K562 (cell line): ENCODE measurements at regions not wholly inside any gene's neighbourhood (a gene's known extent, or its start where the extent isn't known, plus 50 kb on each side); places are given as distances from the start of the nearest gene placed in this dataset.

Experiments
- ATAC-seq: fragments of 200-7000 bp; cut with Tn5 transposase; 3 replicates; pipeline ENCODE4 v1.9.1; 2020; ENCODE audit warnings: moderate library complexity
- BruUV-seq: library from RNA; stranded (reverse); fragments of 400-500 nt; replicated peaks from 2 replicates; lab custom pipeline; 2021; lab: Mats Ljungman, UMichigan
- CTCF ChIA-PET: fragments of 300-600 bp; formaldehyde crosslinking; extraction: SDS; loops from one replicate; lab custom pipeline; 2021; ENCODE audit warnings: low intra/inter-chr PET ratio; lab: Yijun Ruan, JAX
- POLR2A ChIA-PET: fragments of 300-600, 350-650 bp; sonication (Branson Sonifier 250); formaldehyde crosslinking; extraction: SDS; loops from one replicate; lab custom pipeline; 2021; ENCODE audit warnings: antibody characterized with exemption, inconsistent platforms; lab: Yijun Ruan, JAX
- DNase-seq, 4 experiments: peaks; one replicate each; pipeline versions ENCODE4 v3.0.0 to v3.0.0-alpha.2; 2011 to 2018; ENCODE audit warnings: low spot score in 3 of 4, mixed read lengths in 3 of 4; ENCODE audit errors: extremely low read depth in 1 of 4
- FAIRE-seq: peaks from 2 replicates; lab custom pipeline; 2011; peaks lifted over from hg19 to GRCh38; lab: Jason Lieb, UNC
- H2AFZ ChIP-seq: 2 replicates; pipeline ENCODE4 v1.6.0; 2011; ENCODE audit warnings: low read depth, low read length, control low read depth, inconsistent platforms
- H3K27ac ChIP-seq: fragments of 200-600 bp; 3 replicates; pipeline ENCODE4 v1.8.0; 2011; ENCODE audit warnings: low read depth, mild to moderate bottlenecking, control low read depth, inconsistent platforms, low read length, moderate library complexity, mixed read lengths; ENCODE audit errors: extremely low read depth
- H3K27me3 ChIP-seq, 2 experiments: fragments of 300-600 bp in 1 of 2; 2 replicates in 1 of 2; 3 replicates in 1 of 2; pipeline versions ENCODE4 v1.6.0 to v1.8.0; 2011; ENCODE audit warnings: inconsistent platforms in 2 of 2, low read length in 2 of 2, mild to moderate bottlenecking in 1 of 2, mixed read lengths in 1 of 2, moderate library complexity in 1 of 2; ENCODE audit not compliant: control insufficient read depth in 2 of 2, insufficient read depth in 2 of 2
- H3K36me3 ChIP-seq: fragments of 300-600 bp; 3 replicates; pipeline ENCODE4 v1.8.0; 2011; ENCODE audit warnings: mild to moderate bottlenecking, low read length, inconsistent platforms; ENCODE audit not compliant: control insufficient read depth, insufficient read depth
- H3K4me1 ChIP-seq, 2 experiments: fragments of 200-600 bp in 1 of 2; replicated peaks in 1 of 2; 2 replicates in 1 of 2; 3 replicates in 1 of 2; pipeline versions ENCODE4 v1.5.1 to v1.8.0; 2011; ENCODE audit warnings: inconsistent platforms in 2 of 2, low read length in 2 of 2, mild to moderate bottlenecking in 1 of 2, mixed read lengths in 1 of 2, moderate library complexity in 1 of 2; ENCODE audit not compliant: control insufficient read depth in 2 of 2, insufficient read depth in 2 of 2
- H3K4me2 ChIP-seq: 2 replicates; pipeline ENCODE4 v1.6.1; 2011; ENCODE audit warnings: low read length, control low read depth, inconsistent platforms, mixed read lengths; ENCODE audit not compliant: insufficient read depth
- H3K4me3 ChIP-seq: fragments of 200-600 bp; sonication (generic), shearing (Covaris generic); 2 replicates; pipeline ENCODE4 v1.5.1; 2016; ENCODE audit warnings: control low read depth, inconsistent platforms
- H3K79me2 ChIP-seq: fragments of 200-600 bp; 3 replicates; pipeline ENCODE4 v1.8.0; 2011; ENCODE audit warnings: low read length, inconsistent platforms; ENCODE audit not compliant: control insufficient read depth, insufficient read depth
- H3K9ac ChIP-seq, 2 experiments: 2 replicates each; pipeline versions ENCODE4 v1.6.0 to v1.6.1; 2011; ENCODE audit warnings: low read depth in 2 of 2, low read length in 2 of 2, control low read depth in 1 of 2, inconsistent platforms in 1 of 2, mild to moderate bottlenecking in 1 of 2, mixed read lengths in 1 of 2; ENCODE audit not compliant: insufficient read depth in 1 of 2
- H3K9me1 ChIP-seq: one replicate; pipeline ENCODE4 v1.6.0; 2011; ENCODE audit warnings: inconsistent platforms, mild to moderate bottlenecking, low read length, moderate library complexity; ENCODE audit not compliant: control insufficient read depth, insufficient read depth
- H3K9me3 ChIP-seq: replicated peaks from 2 replicates; pipeline ENCODE4 v1.5.1; 2011; ENCODE audit warnings: low read depth, low read length, inconsistent platforms; ENCODE audit not compliant: control insufficient read depth, insufficient read depth
- H4K20me1 ChIP-seq: replicated peaks from 2 replicates; pipeline ENCODE4 v1.6.1; 2011; ENCODE audit warnings: low read length, inconsistent platforms, mixed read lengths; ENCODE audit not compliant: control insufficient read depth, insufficient read depth
- HNRNPUL1 ChIP-seq: fragments of 200-400 bp; formaldehyde crosslinking; IDR thresholded peaks from 2 replicates; pipeline ENCODE4 v1.6.1; 2017; ENCODE audit warnings: low read length
- SIN3B ChIP-seq: fragments of 450-650 bp; IDR thresholded peaks from 2 replicates; pipeline ENCODE4 v1.6.1; 2017; ENCODE audit warnings: low read depth, mild to moderate bottlenecking, moderate library complexity
- ZNF445 ChIP-seq: fragments of 250-450 bp; sonication (Bioruptor Pico); IDR thresholded peaks from 2 replicates; pipeline ENCODE4 v1.4.0; 2020; ENCODE audit warnings: low read depth, mild to moderate bottlenecking, moderate library complexity
- ZNF77 ChIP-seq: fragments of 250-450 bp; sonication (Bioruptor Pico); IDR thresholded peaks from 2 replicates; pipeline ENCODE4 v1.5.0; 2020
- WGBS: fragments of 100-300 bp; shearing (Covaris generic); methylation state at CpG from one replicate; pipeline ENCODE4 v1.1.6; 2016; ENCODE audit warnings: low coverage, mixed read lengths; ENCODE audit not compliant: insufficient coverage; ENCODE audit errors: missing lambda C conversion rate; 5-methylcytosine and 5-hydroxymethylcytosine counted together
- in situ Hi-C: fragments of 300-500 bp; cut with MboI; formaldehyde crosslinking; loops from 4 replicates; pipeline ENCODE4 v1.15.0; 2018; ENCODE audit warnings: inconsistent platforms, mixed read lengths
- intact Hi-C: fragments of 100-400 bp; cut with micrococcal nuclease; formaldehyde crosslinking; loops from 2 replicates; pipeline ENCODE4 v1.14.2; 2022
- TF ChIP-seq, protein P1 (sequence below): sonication (generic); formaldehyde crosslinking; IDR thresholded peaks from 2 replicates; pipeline ENCODE4 v1.8.0; 2022; ENCODE audit warnings: missing genetic modification reagents, mild to moderate bottlenecking, borderline replicate concordance
- TF ChIP-seq, protein P2 (sequence below): fragments of 250-450 bp; sonication (Bioruptor Pico); IDR thresholded peaks from 2 replicates; pipeline ENCODE4 v1.9.0; 2021; ENCODE audit warnings: mild to moderate bottlenecking, inconsistent platforms

DNA sequence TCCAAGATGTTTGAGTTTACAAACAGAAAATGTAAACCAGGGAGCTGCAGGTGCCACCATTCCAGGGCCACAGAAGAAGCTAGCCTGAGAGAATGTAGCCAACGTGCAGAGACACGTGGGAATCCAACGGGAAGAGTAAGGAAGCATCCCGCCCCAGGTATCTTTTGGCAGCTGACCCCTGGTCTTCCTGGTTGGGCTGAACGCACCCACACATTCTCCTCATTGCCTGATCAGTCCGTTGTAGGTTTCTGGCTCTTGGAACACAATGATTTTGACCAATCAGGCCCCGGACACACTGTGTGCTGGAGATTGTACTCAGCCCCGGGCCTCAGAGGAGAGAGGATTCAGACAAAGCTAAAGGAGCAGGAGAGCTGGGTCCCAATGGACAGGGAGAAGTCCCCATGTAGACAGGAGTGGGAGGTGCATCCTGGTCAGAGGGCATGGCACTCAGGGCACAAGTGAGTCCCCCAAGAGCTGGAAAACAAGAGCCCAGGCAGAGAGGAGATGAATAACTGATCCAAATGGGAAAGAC is 102.3 kb downstream of the TPRA1 start:
- CTCF ChIA-PET: no interaction called here
- ATAC-seq: no peak
- WGBS: 0% methylated on average over 7 of the region's 8 CpGs
- Histone ChIP-seq H3K27me3 (peaks cover 0 to 15% of the 10 kb centered on the region in 2 experiments; a peak in 2 of 5 replicates), H3K4me1 (no peaks in the 10 kb centered on the region), H3K9me1 (no peaks in the 10 kb centered on the region), H3K9me3 (no peaks in the 10 kb centered on the region), H3K27ac (no peak overlapping the region), H3K4me2 (no peak overlapping the region), H3K4me3 (no peak overlapping the region), H2AFZ (no peak overlapping the region), H4K20me1 (no peaks in the 10 kb centered on the region), H3K36me3 (no peaks in the 10 kb centered on the region), H3K9ac (no peak overlapping the region), H3K79me2 (no peaks in the 10 kb centered on the region)
- no peak for DNase-seq
- no peak for FAIRE-seq
- BruUV-seq: no TSS peak
- in situ Hi-C loops: no loop called here
- POLR2A ChIA-PET: interaction anchor here (0.8 kb wide), 1 partner anchor 16 kb away, joined by 4 read pairs; no protein-coding TSS in a partner anchor
- intact Hi-C loops: no loop called here
- no peak for TF ChIP-seq SIN3B
- TF ChIP-seq, protein P1, sequence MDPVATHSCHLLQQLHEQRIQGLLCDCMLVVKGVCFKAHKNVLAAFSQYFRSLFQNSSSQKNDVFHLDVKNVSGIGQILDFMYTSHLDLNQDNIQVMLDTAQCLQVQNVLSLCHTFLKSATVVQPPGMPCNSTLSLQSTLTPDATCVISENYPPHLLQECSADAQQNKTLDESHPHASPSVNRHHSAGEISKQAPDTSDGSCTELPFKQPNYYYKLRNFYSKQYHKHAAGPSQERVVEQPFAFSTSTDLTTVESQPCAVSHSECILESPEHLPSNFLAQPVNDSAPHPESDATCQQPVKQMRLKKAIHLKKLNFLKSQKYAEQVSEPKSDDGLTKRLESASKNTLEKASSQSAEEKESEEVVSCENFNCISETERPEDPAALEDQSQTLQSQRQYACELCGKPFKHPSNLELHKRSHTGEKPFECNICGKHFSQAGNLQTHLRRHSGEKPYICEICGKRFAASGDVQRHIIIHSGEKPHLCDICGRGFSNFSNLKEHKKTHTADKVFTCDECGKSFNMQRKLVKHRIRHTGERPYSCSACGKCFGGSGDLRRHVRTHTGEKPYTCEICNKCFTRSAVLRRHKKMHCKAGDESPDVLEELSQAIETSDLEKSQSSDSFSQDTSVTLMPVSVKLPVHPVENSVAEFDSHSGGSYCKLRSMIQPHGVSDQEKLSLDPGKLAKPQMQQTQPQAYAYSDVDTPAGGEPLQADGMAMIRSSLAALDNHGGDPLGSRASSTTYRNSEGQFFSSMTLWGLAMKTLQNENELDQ (CRISPR knock-in tag): no peak
- TF ChIP-seq, protein P2, sequence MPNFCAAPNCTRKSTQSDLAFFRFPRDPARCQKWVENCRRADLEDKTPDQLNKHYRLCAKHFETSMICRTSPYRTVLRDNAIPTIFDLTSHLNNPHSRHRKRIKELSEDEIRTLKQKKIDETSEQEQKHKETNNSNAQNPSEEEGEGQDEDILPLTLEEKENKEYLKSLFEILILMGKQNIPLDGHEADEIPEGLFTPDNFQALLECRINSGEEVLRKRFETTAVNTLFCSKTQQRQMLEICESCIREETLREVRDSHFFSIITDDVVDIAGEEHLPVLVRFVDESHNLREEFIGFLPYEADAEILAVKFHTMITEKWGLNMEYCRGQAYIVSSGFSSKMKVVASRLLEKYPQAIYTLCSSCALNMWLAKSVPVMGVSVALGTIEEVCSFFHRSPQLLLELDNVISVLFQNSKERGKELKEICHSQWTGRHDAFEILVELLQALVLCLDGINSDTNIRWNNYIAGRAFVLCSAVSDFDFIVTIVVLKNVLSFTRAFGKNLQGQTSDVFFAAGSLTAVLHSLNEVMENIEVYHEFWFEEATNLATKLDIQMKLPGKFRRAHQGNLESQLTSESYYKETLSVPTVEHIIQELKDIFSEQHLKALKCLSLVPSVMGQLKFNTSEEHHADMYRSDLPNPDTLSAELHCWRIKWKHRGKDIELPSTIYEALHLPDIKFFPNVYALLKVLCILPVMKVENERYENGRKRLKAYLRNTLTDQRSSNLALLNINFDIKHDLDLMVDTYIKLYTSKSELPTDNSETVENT (CRISPR knock-in tag): no peak
- no peak for TF ChIP-seq ZNF445 (CRISPR knock-in tag)
- no peak for TF ChIP-seq ZNF77 (CRISPR knock-in tag)
- no peak for TF ChIP-seq HNRNPUL1
